SK-N-MC (cell line): ENCODE measurements at regions not wholly inside any gene's neighbourhood (a gene's known extent, or its start where the extent isn't known, plus 50 kb on each side); places are given as distances from the start of the nearest gene placed in this dataset.
A peak's percentile ranks its signal among the peaks of the same experiment; 100 is the strongest.

Source experiments
- DNase-seq: peaks from one replicate; pipeline ENCODE4 v3.0.0-alpha.2; 2011; ENCODE audit warnings: low read depth, low spot score
- H3K27ac ChIP-seq: fragments of 200-600 bp; sonication (generic); 2 replicates; pipeline ENCODE4 v1.5.1; 2016; ENCODE audit warnings: mixed run types
- H3K36me3 ChIP-seq: fragments of 200-600 bp; sonication (generic); 2 replicates; pipeline ENCODE4 v1.6.1; 2017; ENCODE audit warnings: antibody characterized with exemption, low read length, mixed read lengths; ENCODE audit not compliant: insufficient read depth
- H3K4me3 ChIP-seq: fragments of 200-600 bp; sonication (generic); 2 replicates; pipeline ENCODE4 v1.5.1; 2016
- H3K9ac ChIP-seq: fragments of 200-600 bp; sonication (generic); 2 replicates; pipeline ENCODE4 v1.8.0; 2017; ENCODE audit warnings: mixed run types, mixed read lengths; ENCODE audit not compliant: insufficient read length
- H3K9me3 ChIP-seq: fragments of 200-600 bp; sonication (generic); 2 replicates; pipeline ENCODE4 v1.6.1; 2017; ENCODE audit warnings: low read depth, mild to moderate bottlenecking, antibody characterized with exemption, low read length, moderate library complexity, mixed read lengths
- EZH2 ChIP-seq: fragments of 200-600 bp; sonication (generic); IDR thresholded peaks from one replicate; pipeline ENCODE4 v1.6.1; 2017; ENCODE audit warnings: antibody characterized with exemption
- FOXP2 ChIP-seq: optimal IDR thresholded peaks from 2 replicates; pipeline ENCODE3; 2011; ENCODE audit warnings: mild to moderate bottlenecking, moderate library complexity; ENCODE audit not compliant: insufficient read depth; ENCODE audit errors: extremely low read length, control extremely low read depth
- POLR2AphosphoS5 ChIP-seq: IDR thresholded peaks from 2 replicates; pipeline ENCODE4 v1.6.1; 2012; ENCODE audit warnings: mild to moderate bottlenecking, low read depth, low read length, borderline replicate concordance

GRCh38 chr6:56692523-56693245 lies 50.0 kb upstream of the DST start:
- TF ChIP-seq FOXP2, result no peak
- no peak for TF ChIP-seq EZH2
- no peak for TF ChIP-seq POLR2AphosphoS5
- Histone ChIP-seq H3K4me3 (peak overlapping the region; percentile 39), H3K27ac (peak overlapping the region; percentile 65), H3K9ac (peak overlapping the region; percentile 35), H3K9me3 (no peaks in the 10 kb centered on the region), H3K36me3 (no peaks in the 10 kb centered on the region)
- DNase-seq, result no peak
